GM23338 (cell line): ENCODE measurements at regions not wholly inside any gene's neighbourhood (a gene's known extent, or its start where the extent isn't known, plus 50 kb on each side); places are given as distances from the start of the nearest gene placed in this dataset.

ENCODE experiments used
- ATAC-seq: fragments of 200-7000 bp; cut with Tn5 transposase; 3 replicates; pipeline ENCODE4 v1.9.1; 2020
- DNase-seq: peaks from one replicate; pipeline ENCODE4 v3.0.0-alpha.2; 2015; ENCODE audit warnings: low spot score
- H2AFZ ChIP-seq: fragments of 200-600 bp; sonication (generic); 2 replicates; pipeline ENCODE4 v1.8.0; 2016; ENCODE audit warnings: antibody characterized with exemption, mild to moderate bottlenecking, moderate library complexity
- H3F3A ChIP-seq: fragments of 200-600 bp; sonication (generic); replicated peaks from 2 replicates; pipeline ENCODE4 v1.8.0; 2017; ENCODE audit warnings: antibody characterized with exemption, mixed run types, low read depth
- H3K27ac ChIP-seq: fragments of 200-600 bp; sonication (generic); 2 replicates; pipeline ENCODE4 v1.6.1; 2016; ENCODE audit warnings: low read depth
- H3K27me3 ChIP-seq: fragments of 200-600 bp; sonication (generic); 2 replicates; pipeline ENCODE4 v1.8.0; 2016; ENCODE audit warnings: mild to moderate bottlenecking, mixed run types, moderate library complexity; ENCODE audit not compliant: insufficient read depth
- H3K36me3 ChIP-seq: fragments of 200-600 bp; sonication (generic); 2 replicates; pipeline ENCODE4 v1.8.0; 2016; ENCODE audit warnings: mild to moderate bottlenecking; ENCODE audit not compliant: insufficient read depth
- H3K4me1 ChIP-seq: fragments of 200-600 bp; sonication (generic); 2 replicates; pipeline ENCODE4 v1.8.0; 2016; ENCODE audit warnings: mild to moderate bottlenecking, moderate library complexity; ENCODE audit not compliant: insufficient read depth
- H3K4me2 ChIP-seq: fragments of 200-600 bp; sonication (generic); 2 replicates; pipeline ENCODE4 v1.7.1; 2017; ENCODE audit warnings: mixed run types
- H3K4me3 ChIP-seq: fragments of 200-600 bp; sonication (generic); 2 replicates; pipeline ENCODE4 v1.6.1; 2016; ENCODE audit warnings: mixed run types
- H3K79me2 ChIP-seq: fragments of 200-600 bp; sonication (generic); replicated peaks from 2 replicates; pipeline ENCODE4 v1.8.0; 2017; ENCODE audit warnings: mild to moderate bottlenecking; ENCODE audit not compliant: insufficient read depth
- H3K9me2 ChIP-seq: fragments of 200-600 bp; sonication (generic); 2 replicates; pipeline ENCODE4 v1.8.0; 2017; ENCODE audit not compliant: insufficient read depth
- H4K20me1 ChIP-seq: fragments of 200-600 bp; sonication (generic); replicated peaks from 2 replicates; pipeline ENCODE4 v1.8.0; 2017; ENCODE audit warnings: mild to moderate bottlenecking; ENCODE audit not compliant: insufficient read depth
- H3K27ac Mint-ChIP-seq: 2 replicates; pipeline ENCODE4 v1.8.0; 2020; ENCODE audit warnings: inconsistent platforms, mild to moderate bottlenecking, moderate library complexity, mixed read lengths
- H3K27me3 Mint-ChIP-seq: 3 replicates; pipeline ENCODE4 v1.8.0; 2022; ENCODE audit warnings: low read depth, mild to moderate bottlenecking, moderate library complexity, mixed read lengths, inconsistent platforms; ENCODE audit not compliant: insufficient read depth, poor library complexity
- H3K36me3 Mint-ChIP-seq: 3 replicates; pipeline ENCODE4 v1.8.0; 2021; ENCODE audit warnings: low read depth, mild to moderate bottlenecking, inconsistent platforms, moderate library complexity, mixed read lengths
- H3K4me1 Mint-ChIP-seq: 3 replicates; pipeline ENCODE4 v1.8.0; 2020; ENCODE audit warnings: mild to moderate bottlenecking, inconsistent platforms, mixed read lengths
- H3K4me3 Mint-ChIP-seq: 3 replicates; pipeline ENCODE4 v1.8.0; 2021; ENCODE audit warnings: moderate library complexity, mild to moderate bottlenecking, inconsistent platforms, mixed read lengths
- H3K9me3 Mint-ChIP-seq: 3 replicates; pipeline ENCODE4 v1.8.0; 2020; ENCODE audit warnings: moderate library complexity, mild to moderate bottlenecking, inconsistent platforms, mixed read lengths
- CREB1 ChIP-seq: fragments of 250-450 bp; sonication (Bioruptor Pico); IDR thresholded peaks from 2 replicates; pipeline ENCODE4 v1.5.0; 2020; ENCODE audit warnings: low read depth, mild to moderate bottlenecking, moderate library complexity
- EZH2 ChIP-seq: fragments of 200-600 bp; sonication (generic); IDR thresholded peaks from one replicate; pipeline ENCODE4 v1.8.0; 2017; ENCODE audit warnings: antibody characterized with exemption, mild to moderate bottlenecking, low read depth; ENCODE audit not compliant: unreplicated experiment
- EZH2phosphoT487 ChIP-seq: fragments of 200-600 bp; sonication (generic); IDR thresholded peaks from one replicate; pipeline ENCODE4 v1.8.1; 2018; ENCODE audit warnings: antibody characterized with exemption; ENCODE audit not compliant: unreplicated experiment
- JUNB ChIP-seq: IDR thresholded peaks from one replicate; pipeline ENCODE4 v1.6.1; 2016; ENCODE audit warnings: antibody characterized with exemption; ENCODE audit not compliant: unreplicated experiment
- NANOG ChIP-seq: IDR thresholded peaks from 2 replicates; pipeline ENCODE4 v1.6.1; 2016; ENCODE audit warnings: antibody characterized with exemption, borderline replicate concordance
- POLR2AphosphoS5 ChIP-seq: IDR thresholded peaks from 2 replicates; pipeline ENCODE4 v1.6.1; 2016; ENCODE audit warnings: antibody characterized with exemption, low read depth
- STAT1 ChIP-seq: IDR thresholded peaks from one replicate; pipeline ENCODE4 v1.6.1; 2016; ENCODE audit warnings: antibody characterized with exemption; ENCODE audit not compliant: unreplicated experiment
- ZNF114 ChIP-seq: fragments of 250-450 bp; sonication (Bioruptor Pico); IDR thresholded peaks from 2 replicates; pipeline ENCODE4 v1.5.0; 2020; ENCODE audit warnings: mild to moderate bottlenecking, moderate library complexity
- ZNF331 ChIP-seq: fragments of 250-450 bp; sonication (Bioruptor Pico); IDR thresholded peaks from 2 replicates; pipeline ENCODE4 v1.5.0; 2020; ENCODE audit warnings: low read depth, mild to moderate bottlenecking, moderate library complexity
- TF ChIP-seq, protein P1 (sequence below), 2 experiments: fragments of 200-600 bp in 1 of 2; sonication (generic) in 1 of 2; conservative IDR thresholded peaks; 2 replicates each; pipeline versions ENCODE4 v1.5.1 to v1.6.1; 2016 to 2017; ENCODE audit warnings: antibody characterized with exemption in 2 of 2, low read depth in 2 of 2, mild to moderate bottlenecking in 2 of 2, moderate library complexity in 1 of 2
- TF ChIP-seq, protein P2 (sequence below): fragments of 250-450 bp; sonication (Bioruptor Pico); IDR thresholded peaks from 2 replicates; pipeline ENCODE4 v1.5.0; 2020; ENCODE audit warnings: mild to moderate bottlenecking, moderate library complexity
- TF ChIP-seq, protein P3 (sequence below): IDR thresholded peaks from 2 replicates; pipeline ENCODE4 v1.6.1; 2016; ENCODE audit warnings: antibody characterized with exemption
- TF ChIP-seq, protein P4 (sequence below): IDR thresholded peaks from one replicate; pipeline ENCODE4 v1.6.1; 2018; ENCODE audit warnings: antibody characterized with exemption; ENCODE audit not compliant: unreplicated experiment

DNA sequence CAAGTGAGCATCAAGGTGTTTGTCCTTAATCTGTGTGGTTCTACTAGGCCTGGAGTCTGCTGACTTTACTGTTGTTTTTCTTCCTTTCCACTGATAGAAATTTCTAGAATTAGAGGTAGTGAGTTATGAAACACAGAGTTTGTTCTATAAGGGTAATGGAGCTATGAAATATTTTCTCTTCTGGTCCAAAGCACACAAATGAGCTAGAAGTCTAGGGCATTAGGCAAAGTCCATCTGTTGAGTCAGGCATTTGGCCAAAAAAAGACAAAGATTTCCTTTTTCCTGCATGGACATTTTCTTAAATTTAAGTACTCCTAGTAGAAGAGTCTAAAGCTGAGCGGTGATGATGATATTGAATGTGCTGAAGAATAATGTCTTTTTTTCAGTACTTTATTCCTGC, 174.3 kb upstream of the STXBP5 start:
- DNase-seq (no peak), ATAC-seq (no peak)
- TF ChIP-seq JUNB (no peak), CREB1 (CRISPR knock-in tag) (no peak), NANOG (no peak), ZNF331 (CRISPR knock-in tag) (no peak), POLR2AphosphoS5 (no peak), STAT1 (no peak), EZH2 (no peak), EZH2phosphoT487 (no peak), ZNF114 (CRISPR knock-in tag) (no peak)
- TF ChIP-seq, protein P1, sequence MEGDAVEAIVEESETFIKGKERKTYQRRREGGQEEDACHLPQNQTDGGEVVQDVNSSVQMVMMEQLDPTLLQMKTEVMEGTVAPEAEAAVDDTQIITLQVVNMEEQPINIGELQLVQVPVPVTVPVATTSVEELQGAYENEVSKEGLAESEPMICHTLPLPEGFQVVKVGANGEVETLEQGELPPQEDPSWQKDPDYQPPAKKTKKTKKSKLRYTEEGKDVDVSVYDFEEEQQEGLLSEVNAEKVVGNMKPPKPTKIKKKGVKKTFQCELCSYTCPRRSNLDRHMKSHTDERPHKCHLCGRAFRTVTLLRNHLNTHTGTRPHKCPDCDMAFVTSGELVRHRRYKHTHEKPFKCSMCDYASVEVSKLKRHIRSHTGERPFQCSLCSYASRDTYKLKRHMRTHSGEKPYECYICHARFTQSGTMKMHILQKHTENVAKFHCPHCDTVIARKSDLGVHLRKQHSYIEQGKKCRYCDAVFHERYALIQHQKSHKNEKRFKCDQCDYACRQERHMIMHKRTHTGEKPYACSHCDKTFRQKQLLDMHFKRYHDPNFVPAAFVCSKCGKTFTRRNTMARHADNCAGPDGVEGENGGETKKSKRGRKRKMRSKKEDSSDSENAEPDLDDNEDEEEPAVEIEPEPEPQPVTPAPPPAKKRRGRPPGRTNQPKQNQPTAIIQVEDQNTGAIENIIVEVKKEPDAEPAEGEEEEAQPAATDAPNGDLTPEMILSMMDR (conservative IDR thresholded peaks at IDR 0.05; ENCODE audit: low read depth in 2 of 2), result no peak
- TF ChIP-seq, protein P2, sequence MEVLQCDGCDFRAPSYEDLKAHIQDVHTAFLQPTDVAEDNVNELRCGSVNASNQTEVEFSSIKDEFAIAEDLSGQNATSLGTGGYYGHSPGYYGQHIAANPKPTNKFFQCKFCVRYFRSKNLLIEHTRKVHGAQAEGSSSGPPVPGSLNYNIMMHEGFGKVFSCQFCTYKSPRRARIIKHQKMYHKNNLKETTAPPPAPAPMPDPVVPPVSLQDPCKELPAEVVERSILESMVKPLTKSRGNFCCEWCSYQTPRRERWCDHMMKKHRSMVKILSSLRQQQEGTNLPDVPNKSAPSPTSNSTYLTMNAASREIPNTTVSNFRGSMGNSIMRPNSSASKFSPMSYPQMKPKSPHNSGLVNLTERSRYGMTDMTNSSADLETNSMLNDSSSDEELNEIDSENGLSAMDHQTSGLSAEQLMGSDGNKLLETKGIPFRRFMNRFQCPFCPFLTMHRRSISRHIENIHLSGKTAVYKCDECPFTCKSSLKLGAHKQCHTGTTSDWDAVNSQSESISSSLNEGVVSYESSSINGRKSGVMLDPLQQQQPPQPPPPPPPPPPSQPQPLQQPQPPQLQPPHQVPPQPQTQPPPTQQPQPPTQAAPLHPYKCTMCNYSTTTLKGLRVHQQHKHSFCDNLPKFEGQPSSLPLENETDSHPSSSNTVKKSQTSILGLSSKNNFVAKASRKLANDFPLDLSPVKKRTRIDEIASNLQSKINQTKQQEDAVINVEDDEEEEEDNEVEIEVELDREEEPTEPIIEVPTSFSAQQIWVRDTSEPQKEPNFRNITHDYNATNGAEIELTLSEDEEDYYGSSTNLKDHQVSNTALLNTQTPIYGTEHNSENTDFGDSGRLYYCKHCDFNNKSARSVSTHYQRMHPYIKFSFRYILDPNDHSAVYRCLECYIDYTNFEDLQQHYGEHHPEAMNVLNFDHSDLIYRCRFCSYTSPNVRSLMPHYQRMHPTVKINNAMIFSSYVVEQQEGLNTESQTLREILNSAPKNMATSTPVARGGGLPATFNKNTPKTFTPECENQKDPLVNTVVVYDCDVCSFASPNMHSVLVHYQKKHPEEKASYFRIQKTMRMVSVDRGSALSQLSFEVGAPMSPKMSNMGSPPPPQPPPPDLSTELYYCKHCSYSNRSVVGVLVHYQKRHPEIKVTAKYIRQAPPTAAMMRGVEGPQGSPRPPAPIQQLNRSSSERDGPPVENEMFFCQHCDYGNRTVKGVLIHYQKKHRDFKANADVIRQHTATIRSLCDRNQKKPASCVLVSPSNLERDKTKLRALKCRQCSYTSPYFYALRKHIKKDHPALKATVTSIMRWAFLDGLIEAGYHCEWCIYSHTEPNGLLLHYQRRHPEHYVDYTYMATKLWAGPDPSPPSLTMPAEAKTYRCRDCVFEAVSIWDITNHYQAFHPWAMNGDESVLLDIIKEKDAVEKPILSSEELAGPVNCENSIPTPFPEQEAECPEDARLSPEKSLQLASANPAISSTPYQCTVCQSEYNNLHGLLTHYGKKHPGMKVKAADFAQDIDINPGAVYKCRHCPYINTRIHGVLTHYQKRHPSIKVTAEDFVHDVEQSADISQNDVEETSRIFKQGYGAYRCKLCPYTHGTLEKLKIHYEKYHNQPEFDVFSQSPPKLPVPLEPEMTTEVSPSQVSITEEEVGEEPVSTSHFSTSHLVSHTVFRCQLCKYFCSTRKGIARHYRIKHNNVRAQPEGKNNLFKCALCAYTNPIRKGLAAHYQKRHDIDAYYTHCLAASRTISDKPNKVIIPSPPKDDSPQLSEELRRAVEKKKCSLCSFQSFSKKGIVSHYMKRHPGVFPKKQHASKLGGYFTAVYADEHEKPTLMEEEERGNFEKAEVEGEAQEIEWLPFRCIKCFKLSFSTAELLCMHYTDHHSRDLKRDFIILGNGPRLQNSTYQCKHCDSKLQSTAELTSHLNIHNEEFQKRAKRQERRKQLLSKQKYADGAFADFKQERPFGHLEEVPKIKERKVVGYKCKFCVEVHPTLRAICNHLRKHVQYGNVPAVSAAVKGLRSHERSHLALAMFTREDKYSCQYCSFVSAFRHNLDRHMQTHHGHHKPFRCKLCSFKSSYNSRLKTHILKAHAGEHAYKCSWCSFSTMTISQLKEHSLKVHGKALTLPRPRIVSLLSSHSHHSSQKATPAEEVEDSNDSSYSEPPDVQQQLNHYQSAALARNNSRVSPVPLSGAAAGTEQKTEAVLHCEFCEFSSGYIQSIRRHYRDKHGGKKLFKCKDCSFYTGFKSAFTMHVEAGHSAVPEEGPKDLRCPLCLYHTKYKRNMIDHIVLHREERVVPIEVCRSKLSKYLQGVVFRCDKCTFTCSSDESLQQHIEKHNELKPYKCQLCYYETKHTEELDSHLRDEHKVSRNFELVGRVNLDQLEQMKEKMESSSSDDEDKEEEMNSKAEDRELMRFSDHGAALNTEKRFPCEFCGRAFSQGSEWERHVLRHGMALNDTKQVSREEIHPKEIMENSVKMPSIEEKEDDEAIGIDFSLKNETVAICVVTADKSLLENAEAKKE, result no peak
- TF ChIP-seq, protein P3, sequence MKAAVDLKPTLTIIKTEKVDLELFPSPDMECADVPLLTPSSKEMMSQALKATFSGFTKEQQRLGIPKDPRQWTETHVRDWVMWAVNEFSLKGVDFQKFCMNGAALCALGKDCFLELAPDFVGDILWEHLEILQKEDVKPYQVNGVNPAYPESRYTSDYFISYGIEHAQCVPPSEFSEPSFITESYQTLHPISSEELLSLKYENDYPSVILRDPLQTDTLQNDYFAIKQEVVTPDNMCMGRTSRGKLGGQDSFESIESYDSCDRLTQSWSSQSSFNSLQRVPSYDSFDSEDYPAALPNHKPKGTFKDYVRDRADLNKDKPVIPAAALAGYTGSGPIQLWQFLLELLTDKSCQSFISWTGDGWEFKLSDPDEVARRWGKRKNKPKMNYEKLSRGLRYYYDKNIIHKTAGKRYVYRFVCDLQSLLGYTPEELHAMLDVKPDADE, result no peak
- TF ChIP-seq, protein P4, sequence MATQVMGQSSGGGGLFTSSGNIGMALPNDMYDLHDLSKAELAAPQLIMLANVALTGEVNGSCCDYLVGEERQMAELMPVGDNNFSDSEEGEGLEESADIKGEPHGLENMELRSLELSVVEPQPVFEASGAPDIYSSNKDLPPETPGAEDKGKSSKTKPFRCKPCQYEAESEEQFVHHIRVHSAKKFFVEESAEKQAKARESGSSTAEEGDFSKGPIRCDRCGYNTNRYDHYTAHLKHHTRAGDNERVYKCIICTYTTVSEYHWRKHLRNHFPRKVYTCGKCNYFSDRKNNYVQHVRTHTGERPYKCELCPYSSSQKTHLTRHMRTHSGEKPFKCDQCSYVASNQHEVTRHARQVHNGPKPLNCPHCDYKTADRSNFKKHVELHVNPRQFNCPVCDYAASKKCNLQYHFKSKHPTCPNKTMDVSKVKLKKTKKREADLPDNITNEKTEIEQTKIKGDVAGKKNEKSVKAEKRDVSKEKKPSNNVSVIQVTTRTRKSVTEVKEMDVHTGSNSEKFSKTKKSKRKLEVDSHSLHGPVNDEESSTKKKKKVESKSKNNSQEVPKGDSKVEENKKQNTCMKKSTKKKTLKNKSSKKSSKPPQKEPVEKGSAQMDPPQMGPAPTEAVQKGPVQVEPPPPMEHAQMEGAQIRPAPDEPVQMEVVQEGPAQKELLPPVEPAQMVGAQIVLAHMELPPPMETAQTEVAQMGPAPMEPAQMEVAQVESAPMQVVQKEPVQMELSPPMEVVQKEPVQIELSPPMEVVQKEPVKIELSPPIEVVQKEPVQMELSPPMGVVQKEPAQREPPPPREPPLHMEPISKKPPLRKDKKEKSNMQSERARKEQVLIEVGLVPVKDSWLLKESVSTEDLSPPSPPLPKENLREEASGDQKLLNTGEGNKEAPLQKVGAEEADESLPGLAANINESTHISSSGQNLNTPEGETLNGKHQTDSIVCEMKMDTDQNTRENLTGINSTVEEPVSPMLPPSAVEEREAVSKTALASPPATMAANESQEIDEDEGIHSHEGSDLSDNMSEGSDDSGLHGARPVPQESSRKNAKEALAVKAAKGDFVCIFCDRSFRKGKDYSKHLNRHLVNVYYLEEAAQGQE, result no peak
- H3K79me2 ChIP-seq, result no peaks in the 10 kb centered on the region
- Mint-ChIP-seq H3K4me1 (peaks cover 18% of the 10 kb centered on the region), H3K27me3 (peaks cover 2% of the 10 kb centered on the region), H3K36me3 (no peaks in the 10 kb centered on the region), H3K9me3 (no peaks in the 10 kb centered on the region), H3K27ac (no peak overlapping the region; the same call in 1 of the 2 replicates), H3K4me3 (no peak overlapping the region)
- H3K4me3 ChIP-seq, result no peak overlapping the region
- no peak overlapping the region; the same call in 1 of the 2 replicates for H2AFZ ChIP-seq
- H3K27me3 ChIP-seq, result no peaks in the 10 kb centered on the region
- no peaks in the 10 kb centered on the region for H3F3A ChIP-seq
- no peaks in the 10 kb centered on the region; the same call in 1 of the 2 replicates for H3K36me3 ChIP-seq
- peaks cover 14% of the 10 kb centered on the region for H3K4me1 ChIP-seq
- no peaks in the 10 kb centered on the region for H4K20me1 ChIP-seq
- peaks cover 14% of the 10 kb centered on the region for H3K9me2 ChIP-seq
- H3K4me2 ChIP-seq, result no peak overlapping the region
- no peak overlapping the region for H3K27ac ChIP-seq
